Panc1 (cell line): ENCODE measurements at regions not wholly inside any gene's neighbourhood (a gene's known extent, or its start where the extent isn't known, plus 50 kb on each side); places are given as distances from the start of the nearest gene placed in this dataset.
"Not testable (repeated sequence)": the region's sequence is repeated elsewhere in the genome, so short reads cannot be mapped to it uniquely, and the experiment has no call there.

Experiments used
- ATAC-seq: fragments of 200-7000 bp; cut with Tn5 transposase; 2 replicates; pipeline ENCODE4 v1.9.1; 2020; ENCODE audit warnings: mild to moderate bottlenecking, moderate library complexity
- BruUV-seq: library from RNA; stranded (reverse); fragments of 400-500 nt; replicated peaks from 2 replicates; lab custom pipeline; 2021; lab: Mats Ljungman, UMichigan
- CTCF ChIA-PET: fragments of 300-600 bp; sonication (Branson Sonifier 250); formaldehyde crosslinking; loops from one replicate; lab custom pipeline; 2022; ENCODE audit warnings: antibody characterized with exemption; lab: Charles Lee
- POLR2A ChIA-PET: fragments of 300-600 bp; sonication (Branson Sonifier 250); formaldehyde crosslinking; loops from one replicate; lab custom pipeline; 2022; ENCODE audit warnings: antibody characterized with exemption; lab: Charles Lee
- DNase-seq: peaks from one replicate; pipeline ENCODE4 v3.0.0-alpha.2; 2010; ENCODE audit warnings: low read depth, low spot score
- H3K27ac ChIP-seq: 2 replicates; pipeline ENCODE4 v1.5.1; 2011; ENCODE audit warnings: mild to moderate bottlenecking, low read length, inconsistent platforms
- H3K27me3 ChIP-seq: fragments of 200-500 bp; sonication (Bioruptor generic); 2 replicates; pipeline ENCODE4 v1.6.0; 2014; ENCODE audit warnings: low read length, inconsistent platforms; ENCODE audit not compliant: control insufficient read depth, insufficient read depth
- H3K36me3 ChIP-seq: fragments of 200-500 bp; sonication (Bioruptor generic); 2 replicates; pipeline ENCODE4 v1.5.1; 2014; ENCODE audit warnings: inconsistent platforms, mild to moderate bottlenecking, low read length, moderate library complexity; ENCODE audit not compliant: control insufficient read depth, insufficient read depth
- H3K4me1 ChIP-seq: 2 replicates; pipeline ENCODE4 v1.5.1; 2011; ENCODE audit warnings: inconsistent platforms, mild to moderate bottlenecking, low read length, moderate library complexity; ENCODE audit not compliant: control insufficient read depth, insufficient read depth
- H3K4me3 ChIP-seq, 2 experiments: 2 replicates each; pipeline ENCODE4 v1.5.1; 2011 to 2012; ENCODE audit warnings: low read depth in 2 of 2, low read length in 2 of 2, mild to moderate bottlenecking in 2 of 2, inconsistent platforms in 1 of 2, moderate library complexity in 1 of 2
- H3K9me3 ChIP-seq: fragments of 200-500 bp; sonication (Bioruptor generic); 2 replicates; pipeline ENCODE4 v1.5.1; 2014; ENCODE audit warnings: low read depth, mild to moderate bottlenecking, inconsistent platforms, low read length, moderate library complexity; ENCODE audit not compliant: control insufficient read depth, insufficient read depth
- POLR2AphosphoS5 ChIP-seq: IDR thresholded peaks from 2 replicates; pipeline ENCODE4 v1.6.1; 2012; ENCODE audit warnings: mild to moderate bottlenecking, low read depth, low read length, moderate library complexity
- REST ChIP-seq, 2 experiments: IDR thresholded peaks; 2 replicates each; pipeline ENCODE4 v1.6.1; 2011 to 2012; ENCODE audit warnings: low read depth in 2 of 2, control low read depth in 1 of 2, low read length in 1 of 2, mild to moderate bottlenecking in 1 of 2, moderate library complexity in 1 of 2; ENCODE audit not compliant: insufficient read depth in 1 of 2
- SIN3A ChIP-seq: IDR thresholded peaks from 2 replicates; pipeline ENCODE4 v1.6.1; 2012; ENCODE audit warnings: low read depth, mild to moderate bottlenecking, low read length, moderate library complexity, borderline replicate concordance; ENCODE audit not compliant: insufficient read depth
- TCF7L2 ChIP-seq: IDR thresholded peaks from 2 replicates; pipeline ENCODE4 v1.6.1; 2011; ENCODE audit warnings: mild to moderate bottlenecking, low read depth, low read length, inconsistent platforms
- in situ Hi-C: cut with HindIII; loops from 2 replicates; pipeline ENCODE4 v1.10.0; 2016; ENCODE audit warnings: low sequenced_read_pairs, low pct_unique_long_range_greater_than_20kb
- intact Hi-C: fragments of 100-400 bp; cut with micrococcal nuclease; formaldehyde crosslinking; loops from one replicate; pipeline ENCODE4 v1.10.0; 2022; ENCODE audit not compliant: unreplicated experiment
- TF ChIP-seq, protein P1 (sequence below): fragments of 450-650 bp; IDR thresholded peaks from 2 replicates; pipeline ENCODE4 v1.5.1; 2017; ENCODE audit warnings: mild to moderate bottlenecking

DNA sequence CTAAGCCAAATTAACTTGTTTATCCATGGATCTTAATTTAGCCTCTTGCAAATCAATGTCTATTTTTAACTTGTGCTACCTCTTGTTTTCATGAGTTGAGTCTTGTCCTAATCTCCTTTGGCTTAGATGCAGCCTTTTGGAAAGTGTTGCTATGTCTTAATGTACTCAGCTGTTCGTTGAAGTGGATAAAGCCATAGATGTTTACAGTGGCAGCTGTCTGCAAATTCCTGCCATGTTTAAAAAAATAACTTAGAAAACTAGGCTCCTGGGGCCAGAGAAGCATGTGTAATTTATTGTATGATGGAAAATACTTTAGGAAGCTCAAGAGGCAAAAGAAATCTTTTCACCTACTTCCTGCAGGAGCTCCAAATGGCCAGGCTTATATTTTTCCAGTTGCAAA lies 253.1 kb upstream of the RHOBTB1 start:
- CTCF ChIA-PET = interaction anchor here (0.6 kb wide), 1 partner anchor 61 kb away, joined by 3 read pairs; no protein-coding TSS in a partner anchor

GRCh38 chr10:61195211-61195610 lies 251.2 kb upstream of the RHOBTB1 start:
- in situ Hi-C loops = no loop called here
- POLR2A ChIA-PET = no interaction called here
- Histone ChIP-seq H3K4me3 (no peak overlapping the region), H3K4me1 (no peaks in the 10 kb centered on the region), H3K27me3 (no peaks in the 10 kb centered on the region; the same call in 1 of the 2 replicates), H3K27ac (no peak overlapping the region), H3K36me3 (no peaks in the 10 kb centered on the region), H3K9me3 (peaks cover 3% of the 10 kb centered on the region; the same call in 1 of the 2 replicates)
- no peak for TF ChIP-seq SIN3A
- TF ChIP-seq TCF7L2 = no peak
- TF ChIP-seq REST (IDR thresholded peaks at IDR 0.05; ENCODE audit: insufficient read depth in 1 of 2, low read depth in 2 of 2, low read length in 1 of 2) = no peak
- TF ChIP-seq, protein P1, sequence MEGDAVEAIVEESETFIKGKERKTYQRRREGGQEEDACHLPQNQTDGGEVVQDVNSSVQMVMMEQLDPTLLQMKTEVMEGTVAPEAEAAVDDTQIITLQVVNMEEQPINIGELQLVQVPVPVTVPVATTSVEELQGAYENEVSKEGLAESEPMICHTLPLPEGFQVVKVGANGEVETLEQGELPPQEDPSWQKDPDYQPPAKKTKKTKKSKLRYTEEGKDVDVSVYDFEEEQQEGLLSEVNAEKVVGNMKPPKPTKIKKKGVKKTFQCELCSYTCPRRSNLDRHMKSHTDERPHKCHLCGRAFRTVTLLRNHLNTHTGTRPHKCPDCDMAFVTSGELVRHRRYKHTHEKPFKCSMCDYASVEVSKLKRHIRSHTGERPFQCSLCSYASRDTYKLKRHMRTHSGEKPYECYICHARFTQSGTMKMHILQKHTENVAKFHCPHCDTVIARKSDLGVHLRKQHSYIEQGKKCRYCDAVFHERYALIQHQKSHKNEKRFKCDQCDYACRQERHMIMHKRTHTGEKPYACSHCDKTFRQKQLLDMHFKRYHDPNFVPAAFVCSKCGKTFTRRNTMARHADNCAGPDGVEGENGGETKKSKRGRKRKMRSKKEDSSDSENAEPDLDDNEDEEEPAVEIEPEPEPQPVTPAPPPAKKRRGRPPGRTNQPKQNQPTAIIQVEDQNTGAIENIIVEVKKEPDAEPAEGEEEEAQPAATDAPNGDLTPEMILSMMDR = no peak
- no peak for TF ChIP-seq POLR2AphosphoS5
- ATAC-seq (no peak), DNase-seq (no peak)
- CTCF ChIA-PET = no interaction called here
- BruUV-seq = no TSS peak
- intact Hi-C loops = no loop called here

More for the DNA sequence above, 253.1 kb upstream of the RHOBTB1 start:
- intact Hi-C loops (no loop called here), in situ Hi-C loops (no loop called here)
- POLR2A ChIA-PET = no interaction called here
- Histone ChIP-seq H3K4me3 (no peak overlapping the region), H3K27ac (no peak overlapping the region), H3K27me3 (no peaks in the 10 kb centered on the region; the same call in 1 of the 2 replicates), H3K9me3 (peaks cover 3% of the 10 kb centered on the region; the same call in 1 of the 2 replicates), H3K4me1 (no peaks in the 10 kb centered on the region), H3K36me3 (no peaks in the 10 kb centered on the region)
- DNase-seq (no peak), ATAC-seq (no peak)
- TF ChIP-seq REST (IDR thresholded peaks at IDR 0.05; ENCODE audit: insufficient read depth in 1 of 2, low read depth in 2 of 2, low read length in 1 of 2) (no peak), POLR2AphosphoS5 (no peak), TCF7L2 (no peak), SIN3A (no peak)
- TF ChIP-seq, protein P1 = no peak
- no TSS peak for BruUV-seq

DNA sequence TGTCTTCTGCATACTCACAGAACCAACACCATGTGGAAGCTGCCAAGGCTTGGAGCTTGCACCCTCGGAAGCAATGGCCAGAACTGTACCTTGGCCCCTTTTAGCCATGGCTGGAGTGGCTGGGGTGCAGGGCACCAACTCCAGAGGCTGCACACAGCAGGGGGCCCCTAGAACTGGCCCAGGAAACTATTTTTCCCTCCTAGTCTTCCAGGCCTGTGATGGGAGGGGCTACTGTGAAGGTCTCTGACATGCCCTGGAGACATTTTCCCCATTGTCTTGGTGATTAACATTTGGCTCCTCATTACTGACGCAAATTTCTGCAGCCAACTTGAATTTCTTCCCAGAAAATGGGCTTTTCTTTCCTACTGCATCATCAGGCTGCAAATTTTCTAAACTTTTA lies 248.6 kb upstream of the RHOBTB1 start:
- in situ Hi-C loops, CTCF ChIA-PET: not testable (repeated sequence)

More for the DNA sequence above, 248.6 kb upstream of the RHOBTB1 start:
- H3K9me3 ChIP-seq, H3K36me3 ChIP-seq, ATAC-seq, DNase-seq, POLR2A ChIA-PET, H3K4me3 ChIP-seq, H3K27ac ChIP-seq, H3K27me3 ChIP-seq, H3K4me1 ChIP-seq, intact Hi-C loops, BruUV-seq: not testable (repeated sequence)
